PC-9 (cell line): ENCODE measurements at regions not wholly inside any gene's neighbourhood (a gene's known extent, or its start where the extent isn't known, plus 50 kb on each side); places are given as distances from the start of the nearest gene placed in this dataset.

Source experiments
- BruUV-seq: library from RNA; stranded (reverse); fragments of 400-500 nt; replicated peaks from 2 replicates; lab custom pipeline; 2021; lab: Mats Ljungman, UMichigan
- CTCF ChIA-PET: fragments of 300-600 bp; sonication (Branson Sonifier 250); formaldehyde crosslinking; loops from one replicate; lab custom pipeline; 2022; ENCODE audit warnings: antibody characterized with exemption; lab: Charles Lee
- POLR2A ChIA-PET: fragments of 300-600 bp; sonication (Branson Sonifier 250); formaldehyde crosslinking; loops from one replicate; lab custom pipeline; 2022; ENCODE audit warnings: antibody characterized with exemption; ENCODE audit not compliant: unreplicated experiment; lab: Charles Lee
- DNase-seq, 2 experiments: peaks; one replicate each; pipeline versions ENCODE4 v3.0.0 to v3.0.0-alpha.2; 2015 to 2022; ENCODE audit warnings: mixed read lengths in 1 of 2
- H2AFZ ChIP-seq: fragments of 200-600 bp; sonication (generic); 2 replicates; pipeline ENCODE4 v1.8.1; 2017; ENCODE audit warnings: antibody characterized with exemption
- H3F3A ChIP-seq: fragments of 200-600 bp; sonication (generic); 2 replicates; pipeline ENCODE4 v1.8.1; 2017; ENCODE audit warnings: antibody characterized with exemption, mild to moderate bottlenecking, low read depth; ENCODE audit not compliant: insufficient read depth
- H3K27ac ChIP-seq: fragments of 200-600 bp; sonication (generic); 2 replicates; pipeline ENCODE4 v1.6.1; 2016; ENCODE audit warnings: mixed run types
- H3K27me3 ChIP-seq: fragments of 200-600 bp; sonication (generic); 2 replicates; pipeline ENCODE4 v1.6.1; 2016; ENCODE audit warnings: low read depth, mixed run types; ENCODE audit not compliant: insufficient read depth
- H3K36me3 ChIP-seq: fragments of 200-600 bp; sonication (generic); 2 replicates; pipeline ENCODE4 v1.6.1; 2016; ENCODE audit warnings: low read depth, mixed run types
- H3K4me1 ChIP-seq: fragments of 200-600 bp; sonication (generic); replicated peaks from 2 replicates; pipeline ENCODE4 v1.6.1; 2016; ENCODE audit warnings: mixed run types; ENCODE audit not compliant: insufficient read depth
- H3K4me2 ChIP-seq: fragments of 200-600 bp; sonication (generic); 2 replicates; pipeline ENCODE4 v1.6.1; 2017; ENCODE audit warnings: mixed run types
- H3K4me3 ChIP-seq: fragments of 200-600 bp; sonication (generic); 2 replicates; pipeline ENCODE4 v1.6.1; 2016; ENCODE audit warnings: mixed run types
- H3K79me2 ChIP-seq: fragments of 200-600 bp; sonication (generic); 2 replicates; pipeline ENCODE4 v1.6.1; 2017; ENCODE audit warnings: low read depth, mixed run types
- H3K9me2 ChIP-seq: fragments of 200-600 bp; sonication (generic); 2 replicates; pipeline ENCODE4 v1.8.1; 2017; ENCODE audit warnings: mild to moderate bottlenecking; ENCODE audit not compliant: insufficient read depth
- H3K9me3 ChIP-seq: fragments of 200-600 bp; sonication (generic); 2 replicates; pipeline ENCODE4 v1.8.1; 2016; ENCODE audit warnings: low read depth; ENCODE audit not compliant: insufficient read depth
- H4K20me1 ChIP-seq: fragments of 200-600 bp; sonication (generic); 2 replicates; pipeline ENCODE4 v1.8.1; 2017; ENCODE audit not compliant: insufficient read depth
- CTCF ChIP-seq: fragments of 200-600 bp; sonication (generic); conservative IDR thresholded peaks from 2 replicates; pipeline ENCODE4 v1.6.1; 2017; ENCODE audit warnings: mixed run types, antibody characterized with exemption, mild to moderate bottlenecking, moderate library complexity
- EZH2 ChIP-seq: fragments of 200-600 bp; sonication (generic); IDR thresholded peaks from 2 replicates; pipeline ENCODE4 v1.8.0; 2017; ENCODE audit warnings: antibody characterized with exemption, low read depth
- intact Hi-C: fragments of 100-400 bp; cut with micrococcal nuclease; formaldehyde crosslinking; loops from one replicate; pipeline ENCODE4 v1.10.0; 2022; ENCODE audit not compliant: unreplicated experiment

GRCh38 chr14:62280366-62280765 is 518.1 kb downstream of the SNAPC1 start:
- Histone ChIP-seq H3K27ac (no peak overlapping the region), H4K20me1 (no peaks in the 10 kb centered on the region), H3K9me3 (no peaks in the 10 kb centered on the region), H3K36me3 (no peaks in the 10 kb centered on the region), H2AFZ (no peak overlapping the region), H3K4me1 (no peaks in the 10 kb centered on the region), H3K4me3 (no peak overlapping the region), H3K9me2 (no peaks in the 10 kb centered on the region), H3K27me3 (0 out of 2 replicates have a peak, but pooled peaks cover 4% of the 10 kb centered on the region), H3F3A (no peaks in the 10 kb centered on the region), H3K4me2 (no peak overlapping the region), H3K79me2 (no peaks in the 10 kb centered on the region)
- TF ChIP-seq EZH2 (no peak), CTCF (no peak)
- CTCF ChIA-PET = no interaction called here
- BruUV-seq = no TSS peak
- intact Hi-C loops = no loop called here
- POLR2A ChIA-PET = no interaction called here
- DNase-seq = no peak

- Histone ChIP-seq H3K79me2 (no peaks in the 10 kb centered on the region), H3K4me2 (no peak overlapping the region), H3K4me3 (no peak overlapping the region), H3K36me3 (no peaks in the 10 kb centered on the region), H3K9me2 (no peaks in the 10 kb centered on the region), H2AFZ (no peak overlapping the region), H4K20me1 (no peaks in the 10 kb centered on the region), H3K9me3 (no peaks in the 10 kb centered on the region), H3F3A (no peaks in the 10 kb centered on the region), H3K27me3 (0 out of 2 replicates have a peak, but pooled peaks cover 4% of the 10 kb centered on the region), H3K4me1 (no peaks in the 10 kb centered on the region), H3K27ac (no peak overlapping the region)
- no peak for DNase-seq
- TF ChIP-seq CTCF = no peak
- TF ChIP-seq EZH2 = no peak
- CTCF ChIA-PET = interaction anchor here (0.6 kb wide), 1 partner anchor 1828 kb away, joined by 3 read pairs; no protein-coding TSS in a partner anchor
- POLR2A ChIA-PET = no interaction called here
- intact Hi-C loops = no loop called here
- BruUV-seq = no TSS peak
Measured at GRCh38 chr14:62283837-62284236, 521.6 kb downstream of the SNAPC1 start.

- CTCF ChIA-PET = no interaction called here
- H3K4me2 ChIP-seq = no peak overlapping the region
Measured at GRCh38 chr14:62289471-62289870, 527.3 kb downstream of the SNAPC1 start.

More at GRCh38 chr14:62289471-62289870, 527.3 kb downstream of the SNAPC1 start:
- TF ChIP-seq CTCF (no peak), EZH2 (no peak)
- no TSS peak for BruUV-seq
- no peaks in the 10 kb centered on the region for H3K9me3 ChIP-seq
- H3K27ac ChIP-seq = no peak overlapping the region
- no peaks in the 10 kb centered on the region for H3K79me2 ChIP-seq
- no peak for DNase-seq
- H3F3A ChIP-seq = no peaks in the 10 kb centered on the region
- H3K27me3 ChIP-seq = no peaks in the 10 kb centered on the region
- intact Hi-C loops = no loop called here
- H4K20me1 ChIP-seq = no peaks in the 10 kb centered on the region
- H3K9me2 ChIP-seq = no peaks in the 10 kb centered on the region
- no peaks in the 10 kb centered on the region for H3K36me3 ChIP-seq
- no peaks in the 10 kb centered on the region for H3K4me1 ChIP-seq
- POLR2A ChIA-PET = no interaction called here
- H3K4me3 ChIP-seq = no peak overlapping the region
- no peak overlapping the region for H2AFZ ChIP-seq
